HG03039 (cell line): ENCODE measurements at regions not wholly inside any gene's neighbourhood (a gene's known extent, or its start where the extent isn't known, plus 50 kb on each side); places are given as distances from the start of the nearest gene placed in this dataset.

ENCODE experiments used
- ATAC-seq: cut with Tn5 transposase; IDR thresholded peaks from one replicate; pipeline ENCODE4 v1.9.1; 2021; ENCODE audit warnings: mild to moderate bottlenecking, moderate library complexity; ENCODE audit not compliant: unreplicated experiment

DNA sequence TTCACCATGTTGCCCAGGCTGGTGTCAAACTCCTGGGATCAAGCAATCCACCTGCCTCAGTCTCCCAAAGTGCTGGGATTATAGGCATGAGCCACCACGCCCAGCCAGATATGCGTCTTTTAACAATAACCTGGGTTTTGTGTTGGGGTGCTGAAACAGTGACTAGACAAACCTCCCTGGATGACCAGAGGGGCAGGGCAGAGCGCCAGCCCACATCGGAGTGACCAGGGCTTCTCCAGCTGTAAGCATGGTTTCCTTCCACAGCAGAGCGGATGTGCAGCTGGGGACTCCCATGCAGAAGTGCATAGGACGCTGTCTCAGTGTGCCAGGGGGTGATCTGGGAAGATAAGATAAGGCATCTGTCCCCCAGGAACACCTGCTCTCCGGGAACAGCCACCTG, 244.9 kb downstream of the IRX2 start:
- no peak for ATAC-seq

DNA sequence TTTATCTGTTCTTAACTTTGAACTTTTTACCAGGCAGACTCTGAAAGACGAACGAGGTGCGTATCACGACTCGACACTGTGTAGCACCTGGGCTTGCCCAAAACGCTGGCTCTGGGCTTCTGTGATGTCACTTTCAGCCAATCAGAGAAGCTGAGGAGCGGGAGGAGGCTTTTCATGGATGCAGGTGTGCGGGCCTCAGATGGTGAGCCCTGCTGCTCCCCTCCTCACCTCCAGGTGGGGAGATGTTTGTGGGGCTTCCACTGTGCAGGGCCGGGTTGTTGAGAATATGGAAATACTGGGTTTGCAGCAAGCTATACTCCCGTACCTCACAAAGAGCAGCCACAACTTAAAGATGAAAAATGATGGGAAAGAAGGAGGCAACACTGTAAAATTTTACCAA, 246.3 kb downstream of the IRX2 start:
- ATAC-seq, result no peak

DNA sequence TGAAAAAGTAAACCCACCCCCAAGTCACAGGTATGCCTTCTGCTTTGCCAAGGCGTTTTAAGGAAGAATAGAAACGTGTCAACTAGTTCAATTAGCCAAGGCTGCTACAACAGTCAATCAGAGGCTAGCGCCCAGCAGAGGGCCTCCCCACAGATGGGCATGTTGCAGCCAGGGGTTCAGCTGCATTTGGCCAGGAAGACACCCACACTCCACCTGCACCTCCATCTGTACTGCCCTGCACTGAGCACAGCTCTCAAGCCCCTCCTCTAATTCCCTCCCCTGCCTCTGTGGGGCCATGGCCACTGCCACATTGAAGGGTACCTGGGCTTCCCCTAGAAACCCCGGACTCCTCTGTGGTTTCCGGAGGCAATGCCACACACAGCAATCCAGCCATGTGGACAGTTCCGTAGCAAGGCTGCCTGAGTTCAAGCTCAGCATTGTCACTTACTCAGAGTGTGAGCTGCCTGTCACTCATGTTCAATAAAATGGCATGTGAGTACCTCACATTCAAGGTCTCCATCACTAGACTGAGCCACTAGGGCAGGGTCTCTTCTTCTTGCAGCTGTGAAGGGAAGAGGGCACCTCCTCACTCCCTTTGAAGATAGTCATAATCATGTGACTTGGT, 248.4 kb downstream of the IRX2 start:
- no peak for ATAC-seq

DNA sequence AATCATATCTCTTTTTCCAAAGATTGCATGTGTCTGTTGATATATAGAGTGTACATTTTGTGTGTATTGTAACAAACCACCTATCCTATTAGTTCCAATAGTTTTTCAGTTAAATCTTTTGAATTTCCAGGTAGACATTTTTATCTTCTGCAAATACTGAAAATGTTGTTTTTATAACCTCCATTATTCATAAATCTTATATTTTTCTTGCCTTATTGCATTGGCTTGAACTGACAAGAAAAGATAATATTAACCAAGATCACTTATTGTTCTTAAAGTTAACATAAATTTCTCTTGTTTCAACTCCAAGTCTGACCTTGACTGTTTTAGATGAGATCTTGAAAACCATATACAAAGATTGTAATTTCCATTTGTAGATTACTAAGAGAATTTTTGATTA, 251.6 kb downstream of the IRX2 start:
- ATAC-seq, result no peak

DNA sequence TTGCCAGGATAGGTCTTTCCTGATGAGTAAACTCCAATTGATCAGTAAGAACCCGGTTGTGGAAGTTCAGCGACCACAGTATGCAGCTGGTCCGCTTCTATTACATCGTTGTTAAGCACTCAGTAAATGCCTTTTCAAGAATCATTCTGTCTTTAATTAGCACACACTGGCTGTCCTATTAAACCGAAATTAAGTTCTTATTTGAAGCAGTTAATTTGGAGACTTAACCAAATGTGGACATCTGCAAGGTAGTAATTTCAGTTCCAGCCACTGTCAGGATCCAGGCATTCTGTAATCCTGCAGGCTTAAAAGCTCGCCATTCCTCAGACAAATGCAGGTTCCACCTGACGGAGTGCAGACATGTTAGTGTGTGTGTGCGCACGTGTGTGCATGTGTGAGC, 254.6 kb downstream of the IRX2 start:
- ATAC-seq, result no peak

DNA sequence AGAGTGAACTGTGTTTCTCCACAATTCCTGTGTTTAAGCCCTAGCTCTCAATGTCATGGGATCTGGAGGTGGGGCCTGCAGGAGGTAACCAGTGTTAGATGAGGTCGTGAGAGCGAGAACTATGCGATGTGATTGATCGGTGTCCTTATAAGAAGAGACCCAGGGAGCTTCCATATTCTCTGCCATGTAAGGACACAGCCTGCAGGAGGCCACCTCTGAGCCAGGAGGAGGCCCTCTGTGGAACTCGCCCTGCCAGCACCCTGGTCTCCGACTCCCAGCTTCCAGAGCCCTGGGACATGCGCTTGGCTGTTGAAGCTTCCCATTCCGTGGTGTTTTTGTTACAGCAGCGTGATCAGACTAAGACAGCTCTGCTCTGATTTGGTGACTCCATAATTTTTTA, 255.4 kb downstream of the IRX2 start:
- ATAC-seq, result no peak

DNA sequence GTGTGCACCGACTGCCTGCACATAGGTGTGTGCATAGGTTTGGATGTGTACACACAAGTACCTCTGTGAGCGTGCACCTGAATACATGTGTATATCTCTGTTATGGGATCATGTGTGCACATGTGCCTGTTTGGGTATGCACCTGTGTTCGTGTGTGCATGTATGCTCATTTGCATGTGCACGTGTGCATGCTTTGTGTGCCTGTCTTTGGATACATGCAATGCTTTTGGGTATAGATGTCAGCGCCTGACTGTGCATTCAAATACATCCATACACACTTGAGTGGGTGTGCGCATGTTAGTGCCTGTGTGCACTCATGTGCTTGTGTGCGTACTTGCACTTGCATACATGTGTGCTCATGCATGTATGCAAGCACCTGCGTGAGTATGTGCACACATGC, 258.1 kb downstream of the IRX2 start:
- ATAC-seq, result no peak

DNA sequence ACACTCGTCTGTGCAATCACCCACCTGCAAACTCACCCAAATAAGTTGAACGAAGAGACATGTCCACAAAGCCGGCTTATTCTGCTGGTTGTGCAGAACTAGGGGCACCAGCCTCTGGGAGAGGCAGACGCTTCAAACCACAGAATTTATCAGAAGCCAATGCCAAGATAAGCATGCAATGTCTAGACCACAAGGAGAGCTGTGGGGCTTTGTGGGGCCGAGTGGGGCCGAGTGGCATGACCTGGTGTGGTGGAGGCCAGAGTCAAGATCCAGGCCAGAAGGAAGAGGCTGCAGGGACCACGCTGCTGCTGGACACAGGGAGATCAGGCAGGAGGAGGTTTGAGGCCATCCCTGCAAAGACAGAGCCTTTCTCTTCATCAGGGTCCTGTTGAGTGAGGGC, 259.0 kb downstream of the IRX2 start:
- no peak for ATAC-seq

DNA sequence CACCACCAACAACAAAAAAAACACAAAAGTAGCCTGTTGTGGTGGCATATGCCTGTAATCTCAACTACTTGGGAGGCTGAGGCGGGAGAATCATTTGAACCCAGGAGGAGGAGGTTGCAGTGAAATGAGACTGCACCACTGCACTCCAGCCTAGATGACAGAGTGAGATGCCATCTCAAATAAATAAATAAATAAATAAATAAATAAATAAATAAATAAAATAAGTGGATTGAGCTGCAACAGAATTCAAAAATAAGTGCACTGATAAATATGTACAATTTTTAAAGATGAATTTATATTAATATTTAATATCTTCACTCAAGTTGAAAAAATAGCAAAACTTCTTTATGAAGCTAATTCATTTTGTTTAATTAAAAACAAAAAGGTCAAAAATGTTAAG, 259.6 kb downstream of the IRX2 start:
- no peak for ATAC-seq

DNA sequence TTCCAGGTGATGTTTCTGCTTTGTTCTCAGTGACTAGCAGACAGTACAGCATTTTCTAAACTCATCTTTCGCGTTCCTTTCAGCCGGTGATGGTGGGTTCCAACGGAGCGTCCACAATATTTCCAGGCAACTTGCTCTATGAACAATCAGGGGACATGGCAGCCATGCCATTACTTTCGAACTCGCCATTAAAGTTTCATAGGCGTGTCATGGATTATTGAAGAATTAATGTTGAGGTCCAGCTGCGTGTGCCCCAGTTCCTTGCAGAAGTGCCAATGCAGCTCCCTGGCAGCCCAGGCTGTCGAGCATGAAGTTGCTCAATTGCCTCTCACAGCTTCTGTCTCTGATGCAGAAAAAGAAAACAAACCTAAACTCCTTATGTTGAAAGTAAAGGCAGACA, 262.2 kb downstream of the IRX2 start:
- ATAC-seq, result no peak

DNA sequence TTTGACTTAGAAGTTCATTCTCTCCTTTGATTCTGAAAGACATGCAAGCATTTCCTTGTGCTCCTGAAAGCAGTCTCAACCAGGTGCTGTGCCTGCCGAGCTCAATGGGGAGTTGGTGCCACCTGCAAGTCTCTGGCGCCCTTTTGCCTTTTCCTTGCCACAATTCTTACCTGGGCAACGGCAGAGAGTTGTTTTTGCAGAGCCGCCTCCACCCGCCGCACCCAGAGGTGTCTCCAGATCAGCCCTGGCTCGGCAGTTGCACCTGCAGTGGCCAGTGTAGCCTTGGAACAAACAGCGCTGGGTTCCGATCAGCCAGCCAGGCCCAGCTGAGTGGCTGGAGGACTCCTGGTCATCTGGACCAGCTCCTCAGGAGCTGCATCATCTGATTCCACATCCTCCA, 262.9 kb downstream of the IRX2 start:
- no peak for ATAC-seq

DNA sequence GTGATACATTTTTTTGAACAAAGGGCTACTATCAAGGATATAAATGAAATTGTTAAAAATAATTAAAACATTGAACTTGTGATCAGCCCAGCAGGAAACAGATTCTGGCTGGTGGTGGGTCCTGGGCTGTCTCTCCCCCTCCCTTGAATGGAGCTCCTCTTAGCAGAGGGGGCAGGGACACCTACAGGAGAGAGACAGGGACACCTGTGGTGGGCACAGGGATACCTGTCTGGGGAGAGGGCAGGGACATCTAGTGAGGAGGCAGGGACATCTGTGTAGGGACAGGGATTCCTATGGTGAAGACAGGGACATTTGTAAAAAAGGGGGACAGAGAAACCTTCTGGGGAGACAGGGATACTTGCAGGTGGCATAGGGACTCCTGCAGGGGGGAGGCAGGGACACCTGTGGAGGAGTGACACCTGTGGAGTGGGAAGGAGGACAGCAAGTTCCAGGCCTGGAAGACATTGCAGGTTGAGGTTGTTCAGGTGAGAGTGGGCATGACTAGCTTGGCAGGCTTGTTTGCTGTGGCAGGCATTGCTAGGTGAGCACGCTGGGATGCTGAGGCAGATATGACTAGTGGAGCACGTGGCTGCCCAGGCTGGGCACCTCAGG, 264.2 kb downstream of the IRX2 start:
- no peak for ATAC-seq

DNA sequence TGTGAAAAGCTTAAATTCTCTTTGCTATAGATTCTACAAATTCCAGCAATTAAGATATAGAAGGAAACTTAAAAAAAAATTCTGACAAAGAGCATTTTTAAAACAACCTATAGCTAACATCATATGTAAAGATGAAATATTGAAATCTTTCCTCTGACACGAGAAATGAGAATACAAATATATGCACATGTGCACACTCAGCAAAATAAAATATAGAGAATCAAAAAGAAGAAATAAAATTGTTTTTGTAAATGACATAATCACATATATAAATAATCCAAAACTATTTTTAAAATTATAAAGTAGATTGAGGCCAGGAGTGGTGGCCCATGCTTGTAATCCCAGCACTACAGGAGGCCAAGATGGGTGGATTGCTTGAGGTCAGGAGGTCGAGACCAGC, 265.1 kb downstream of the IRX2 start:
- no peak for ATAC-seq

DNA sequence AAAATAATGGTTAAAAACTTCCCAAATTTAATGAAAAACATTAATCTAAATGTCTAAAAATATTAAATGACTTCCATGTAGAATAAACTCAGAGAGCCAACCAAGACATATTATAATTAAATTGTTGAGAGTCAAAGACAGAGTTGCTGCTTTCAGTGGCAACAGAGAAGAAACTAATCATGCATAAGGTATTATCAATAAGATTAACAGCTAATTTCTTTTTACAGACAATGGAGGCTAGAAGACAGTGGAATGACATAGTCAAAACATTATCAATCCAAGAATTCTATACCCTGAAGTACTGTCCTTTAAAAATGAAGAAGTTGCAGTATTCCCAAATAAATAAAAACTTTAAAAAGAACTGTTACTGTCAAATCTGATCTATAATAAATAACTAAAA, 268.7 kb downstream of the IRX2 start:
- ATAC-seq, result no peak

DNA sequence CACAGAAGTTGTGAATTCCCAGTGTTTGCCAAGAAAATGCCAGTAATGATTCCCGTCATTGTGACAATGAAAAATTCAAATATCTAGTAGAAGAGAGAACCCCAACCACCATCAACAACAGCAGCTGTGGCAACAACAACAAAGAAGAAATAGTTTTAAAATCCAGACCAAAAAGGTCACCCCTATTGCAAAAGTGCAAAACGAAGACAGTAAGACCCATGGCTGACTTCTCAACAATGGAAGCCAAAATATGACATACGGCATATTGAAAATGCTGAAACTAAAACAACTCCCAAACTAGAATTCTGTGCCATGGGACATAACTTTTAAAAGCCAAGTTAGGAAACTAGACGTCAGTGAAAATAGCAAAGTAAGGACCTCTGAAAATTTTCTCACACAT, 270.6 kb downstream of the IRX2 start:
- ATAC-seq, result no peak

DNA sequence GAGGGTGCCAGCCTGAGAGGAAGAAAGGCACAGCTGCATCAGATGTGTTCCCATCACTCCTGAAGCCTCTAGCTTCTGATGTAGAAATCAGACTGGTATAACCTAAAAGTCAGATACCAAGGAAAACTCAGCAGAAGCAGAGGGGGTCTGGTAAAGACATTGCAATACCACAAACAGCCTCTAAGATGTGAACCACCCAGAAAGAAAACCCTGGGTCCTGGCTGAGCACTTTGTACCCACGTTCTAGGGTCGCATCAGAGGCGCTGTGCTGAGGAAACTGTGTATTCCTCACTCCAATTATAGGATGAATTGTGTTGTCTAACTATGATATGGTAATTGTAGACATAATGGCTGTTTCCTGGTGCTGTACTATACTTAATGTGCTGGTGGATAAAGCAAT, 275.6 kb downstream of the IRX2 start:
- ATAC-seq, result no peak

DNA sequence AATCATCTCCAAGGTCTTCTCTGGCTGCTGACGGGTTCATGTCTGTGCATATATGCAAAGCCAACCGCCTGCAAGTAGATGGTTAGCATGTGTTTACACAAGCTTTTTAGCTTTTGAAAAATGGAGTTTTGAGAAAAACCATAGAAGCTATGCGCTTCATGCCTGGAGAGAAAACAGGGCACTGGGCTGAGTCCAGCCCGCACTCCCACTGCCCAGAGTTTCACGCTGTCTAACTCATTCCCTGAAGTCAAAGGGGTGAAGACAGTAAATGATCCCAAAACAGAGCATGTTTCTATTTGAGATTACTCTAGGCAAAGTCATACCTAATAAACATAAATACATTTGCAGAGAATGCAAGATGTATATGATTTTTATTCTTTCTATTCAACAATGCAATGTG, 278.8 kb downstream of the IRX2 start:
- ATAC-seq, result no peak

DNA sequence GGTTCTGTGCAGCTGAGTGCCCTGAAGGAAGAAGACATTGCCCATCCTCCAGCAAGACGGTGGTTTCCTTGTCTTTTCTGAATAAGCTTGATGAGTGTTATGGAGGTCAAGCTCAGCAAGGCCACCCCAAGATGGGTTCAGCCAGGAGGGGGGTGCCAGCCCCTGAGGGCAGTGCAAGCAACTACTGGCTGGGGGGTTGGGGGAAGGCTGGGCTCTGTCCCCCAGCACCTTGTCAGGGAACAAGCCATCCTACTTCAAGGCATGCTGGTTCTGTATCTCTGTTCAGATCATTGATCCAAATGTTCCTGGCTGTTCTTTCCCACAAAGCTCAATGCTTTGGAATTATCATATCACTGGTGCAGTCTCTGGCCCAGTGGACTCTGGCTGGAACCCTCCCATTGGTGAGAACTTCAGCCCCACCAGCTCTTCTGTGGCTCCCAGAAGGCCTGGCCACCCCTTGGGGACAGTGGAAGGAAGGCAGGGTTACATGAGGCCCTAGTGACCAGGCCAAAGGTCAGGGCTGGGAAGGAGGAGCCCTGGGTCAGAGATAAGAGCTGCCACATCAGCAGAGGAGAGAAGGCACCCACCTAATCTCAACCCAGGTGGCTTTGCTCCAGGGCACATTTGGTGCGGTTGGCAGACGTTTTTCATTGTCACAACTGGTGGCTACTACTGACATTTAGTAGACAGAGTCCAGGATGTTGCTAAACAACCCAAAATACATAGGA, 280.2 kb downstream of the IRX2 start:
- no peak for ATAC-seq

DNA sequence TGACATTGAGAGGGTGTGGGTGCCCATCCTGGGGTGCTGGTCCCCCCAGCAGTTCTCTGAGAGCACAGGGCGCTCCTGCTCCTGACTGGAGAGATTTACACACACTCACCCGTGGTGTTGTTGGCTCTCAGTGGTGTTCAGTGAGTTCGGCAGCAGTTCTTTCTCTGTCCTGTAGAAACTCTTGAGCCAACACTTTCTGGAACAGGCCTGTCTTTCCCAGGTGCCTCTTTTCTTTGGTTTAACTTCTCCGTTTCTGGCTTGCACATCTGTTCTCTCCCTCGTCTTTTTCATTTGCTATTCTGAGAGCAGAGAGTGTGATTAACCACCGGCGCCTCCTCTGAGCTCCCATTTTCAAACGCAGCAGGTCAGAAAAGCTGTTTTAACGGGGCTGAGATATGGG, 284.5 kb downstream of the IRX2 start:
- ATAC-seq, result no peak

DNA sequence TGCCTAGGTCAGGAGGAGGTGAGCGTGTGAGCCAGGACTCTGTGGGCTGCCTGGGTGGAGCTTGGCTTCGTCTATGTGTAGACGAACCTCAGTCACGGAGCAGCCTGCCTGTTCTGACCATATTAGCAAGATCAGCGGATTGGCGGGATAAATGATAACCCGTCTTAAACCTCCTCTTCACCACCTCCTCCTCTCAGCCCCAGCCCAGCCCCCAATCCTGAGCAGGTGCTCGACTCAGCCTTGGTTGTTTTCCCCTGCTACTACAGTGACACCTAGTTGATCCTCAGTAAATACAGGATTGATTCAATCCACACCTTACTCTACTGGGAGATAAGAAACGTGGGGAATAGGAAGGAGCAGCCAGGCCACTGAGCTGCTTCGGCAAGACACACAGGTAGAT, 286.1 kb downstream of the IRX2 start:
- ATAC-seq, result no peak

DNA sequence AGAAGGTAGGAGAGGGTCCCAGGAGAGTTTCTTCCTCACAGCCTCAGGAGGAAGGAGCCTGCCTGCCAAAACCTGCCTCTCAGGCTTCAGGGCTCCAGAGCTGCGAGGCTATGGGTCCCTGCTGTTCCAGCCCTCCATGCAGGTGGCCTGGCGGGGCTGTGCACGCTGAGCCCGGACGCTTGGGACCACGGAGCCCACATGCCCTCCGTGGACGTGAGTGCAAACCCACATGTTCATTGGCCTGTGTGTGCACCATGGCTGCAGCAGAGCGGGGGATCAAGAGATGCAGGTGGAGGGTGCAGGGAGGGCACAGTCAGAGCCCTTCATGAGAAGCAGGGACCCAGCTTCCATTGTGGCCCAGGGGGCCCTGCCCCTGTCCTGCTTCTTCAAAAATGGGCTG, 287.3 kb downstream of the IRX2 start:
- no peak for ATAC-seq
